ENCODE measurements at regions not wholly inside any gene's neighbourhood (a gene's known extent, or its start where the extent isn't known, plus 50 kb on each side); places are given as distances from the start of the nearest gene placed in this dataset.

DNA sequence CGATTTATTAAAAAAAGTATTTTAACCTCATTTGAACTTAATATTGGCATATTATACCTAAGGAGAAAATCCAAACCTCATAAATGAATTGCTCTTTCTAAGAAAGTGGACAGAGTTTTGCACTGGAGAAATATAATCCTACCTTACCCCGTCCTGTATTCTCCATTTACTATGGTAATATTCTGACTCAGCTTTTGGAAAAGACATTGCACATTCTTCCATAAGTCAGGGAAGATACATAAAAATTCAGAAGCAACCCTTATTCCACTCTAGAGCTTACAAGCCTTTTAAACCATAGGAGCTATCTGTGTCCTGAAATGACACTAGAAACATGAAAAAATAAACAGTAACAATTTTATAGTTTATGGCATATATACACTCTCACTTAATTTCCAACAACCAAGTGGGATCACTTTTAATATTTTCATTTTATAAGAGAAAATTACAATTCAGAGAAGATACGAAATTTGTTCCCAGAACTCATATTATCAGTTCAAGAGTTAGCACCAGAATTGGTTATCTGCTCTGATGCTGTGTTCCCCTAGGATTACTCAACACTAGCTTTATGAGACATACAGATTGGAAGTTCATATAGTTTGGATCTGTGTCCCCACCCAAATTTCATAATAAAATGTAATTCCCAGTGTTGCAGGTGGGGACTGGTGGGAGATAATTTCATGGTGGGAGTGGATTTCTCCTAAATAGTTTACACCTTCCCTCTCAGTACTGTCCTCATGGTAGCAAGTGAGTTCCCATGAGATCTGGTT is 359.4 kb downstream of the ARAP2 start:
- TF ChIP-seq, protein P1, sequence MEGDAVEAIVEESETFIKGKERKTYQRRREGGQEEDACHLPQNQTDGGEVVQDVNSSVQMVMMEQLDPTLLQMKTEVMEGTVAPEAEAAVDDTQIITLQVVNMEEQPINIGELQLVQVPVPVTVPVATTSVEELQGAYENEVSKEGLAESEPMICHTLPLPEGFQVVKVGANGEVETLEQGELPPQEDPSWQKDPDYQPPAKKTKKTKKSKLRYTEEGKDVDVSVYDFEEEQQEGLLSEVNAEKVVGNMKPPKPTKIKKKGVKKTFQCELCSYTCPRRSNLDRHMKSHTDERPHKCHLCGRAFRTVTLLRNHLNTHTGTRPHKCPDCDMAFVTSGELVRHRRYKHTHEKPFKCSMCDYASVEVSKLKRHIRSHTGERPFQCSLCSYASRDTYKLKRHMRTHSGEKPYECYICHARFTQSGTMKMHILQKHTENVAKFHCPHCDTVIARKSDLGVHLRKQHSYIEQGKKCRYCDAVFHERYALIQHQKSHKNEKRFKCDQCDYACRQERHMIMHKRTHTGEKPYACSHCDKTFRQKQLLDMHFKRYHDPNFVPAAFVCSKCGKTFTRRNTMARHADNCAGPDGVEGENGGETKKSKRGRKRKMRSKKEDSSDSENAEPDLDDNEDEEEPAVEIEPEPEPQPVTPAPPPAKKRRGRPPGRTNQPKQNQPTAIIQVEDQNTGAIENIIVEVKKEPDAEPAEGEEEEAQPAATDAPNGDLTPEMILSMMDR (IDR thresholded peaks at IDR 0.05; ENCODE audit: unreplicated experiment): no peak
- peak; percentile 56 for DNase-seq (ENCODE audit: unreplicated experiment)
- BruUV-seq (replicated peaks): no TSS peak

DNA sequence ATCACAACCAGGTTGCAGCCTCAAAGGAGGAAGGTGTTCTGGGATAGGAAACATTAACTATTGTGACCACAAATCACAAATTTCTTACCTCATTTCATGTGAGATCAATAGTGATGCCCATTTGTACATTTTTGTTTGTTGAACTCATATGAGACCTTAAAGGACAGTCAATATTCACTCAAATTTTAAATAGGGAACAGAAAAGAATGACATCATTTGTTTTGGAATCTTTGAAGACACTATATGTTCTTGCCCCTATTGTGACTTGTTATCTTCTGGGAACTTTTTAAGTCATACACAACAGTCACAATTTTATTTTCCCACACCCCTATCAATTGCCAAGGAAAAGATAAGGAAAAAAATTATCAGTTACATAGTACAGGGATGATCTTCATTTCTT is 346.5 kb downstream of the ARAP2 start:
- BruUV-seq (replicated peaks): no TSS peak
- no peaks in the 10 kb centered on the region for H3K4me1 Mint-ChIP-seq (ENCODE audit: insufficient read depth, unreplicated experiment)

More for the DNA sequence above, 359.4 kb downstream of the ARAP2 start:
- ChIA-PET CTCF (no interaction called here), POLR2A (interaction anchor here (0.7 kb wide), 1 partner anchor 45 kb away, joined by 3 read pairs; no protein-coding TSS in a partner anchor)
- peak overlapping the region; percentile 2 for H3K27ac Mint-ChIP-seq (ENCODE audit: low read depth, unreplicated experiment)
- no peaks in the 10 kb centered on the region for H3K4me1 Mint-ChIP-seq (ENCODE audit: insufficient read depth, unreplicated experiment)
- no peaks in the 10 kb centered on the region for H3K27me3 Mint-ChIP-seq (ENCODE audit: insufficient read depth, unreplicated experiment)
- H3K9me3 Mint-ChIP-seq (ENCODE audit: unreplicated experiment): peaks cover 36% of the 10 kb centered on the region
- no peaks in the 10 kb centered on the region for H3K36me3 Mint-ChIP-seq (ENCODE audit: insufficient read depth, unreplicated experiment)
- intact Hi-C loops (cut with micrococcal nuclease): no loop called here
- no peak overlapping the region for H3K4me3 Mint-ChIP-seq (ENCODE audit: unreplicated experiment)

DNA sequence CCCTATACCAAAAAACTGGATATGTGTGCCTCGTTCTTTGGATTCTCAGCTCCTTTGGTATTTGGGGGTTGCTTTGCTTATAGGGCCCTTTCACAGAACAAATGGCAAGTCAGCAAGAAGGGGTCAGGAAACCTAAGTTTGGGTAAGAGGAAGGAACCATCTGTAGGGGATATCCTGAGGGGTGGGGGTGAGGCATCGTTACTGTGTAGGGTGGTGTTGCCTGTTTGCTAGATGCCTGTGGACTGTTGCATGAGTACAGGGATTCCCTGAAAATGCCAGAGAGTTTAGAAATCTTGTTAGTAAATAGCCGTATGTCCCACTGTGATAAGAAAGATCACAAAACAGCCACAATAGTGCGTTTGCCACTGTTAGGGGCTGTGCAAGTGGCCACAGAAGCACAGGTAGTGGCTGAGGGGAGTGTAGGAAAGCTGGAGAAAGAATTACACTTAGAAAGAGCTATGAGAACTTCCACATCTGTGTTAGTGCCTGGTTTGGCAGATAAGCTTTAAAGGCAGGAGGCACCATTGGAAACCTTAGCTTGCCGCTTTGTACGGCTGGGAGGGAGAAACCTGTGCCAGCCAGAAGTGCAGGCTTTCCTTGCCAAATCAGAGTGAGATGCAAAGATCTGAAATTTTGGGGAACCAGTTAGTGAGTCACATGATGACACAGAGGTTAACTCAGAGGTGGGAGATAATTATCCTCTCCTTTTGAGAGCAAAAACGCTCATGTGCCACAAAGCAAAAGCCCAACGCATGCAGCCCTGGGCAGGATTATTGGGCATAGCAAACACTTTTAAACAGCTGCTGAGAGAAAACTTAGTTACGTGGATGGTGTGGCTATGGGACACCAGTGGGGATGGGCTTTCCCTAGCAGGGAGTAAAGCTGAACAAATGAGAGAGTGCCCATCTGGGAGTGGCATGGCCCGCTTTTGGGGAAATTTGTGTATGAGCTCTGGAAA is 343.7 kb downstream of the ARAP2 start:
- POLR2A ChIA-PET: interaction anchor here (0.7 kb wide), 1 partner anchor 165 kb away, joined by 3 read pairs; no protein-coding TSS in a partner anchor
- intact Hi-C loops (cut with micrococcal nuclease): no loop called here
- TF ChIP-seq, protein P1 (IDR thresholded peaks at IDR 0.05; ENCODE audit: unreplicated experiment): no peak
- no TSS peak for BruUV-seq (replicated peaks)
- DNase-seq (ENCODE audit: unreplicated experiment): no peak
- Mint-ChIP-seq H3K27ac (ENCODE audit: low read depth, unreplicated experiment) (no peak overlapping the region), H3K4me3 (ENCODE audit: unreplicated experiment) (no peak overlapping the region), H3K36me3 (ENCODE audit: insufficient read depth, unreplicated experiment) (no peaks in the 10 kb centered on the region), H3K9me3 (ENCODE audit: unreplicated experiment) (peaks cover 9% of the 10 kb centered on the region), H3K27me3 (ENCODE audit: insufficient read depth, unreplicated experiment) (no peaks in the 10 kb centered on the region), H3K4me1 (ENCODE audit: insufficient read depth, unreplicated experiment) (no peaks in the 10 kb centered on the region)
- CTCF ChIA-PET: no interaction called here

More for the DNA sequence above, 346.5 kb downstream of the ARAP2 start:
- CTCF ChIA-PET: no interaction called here
- Mint-ChIP-seq H3K27me3 (ENCODE audit: insufficient read depth, unreplicated experiment) (no peaks in the 10 kb centered on the region), H3K4me3 (ENCODE audit: unreplicated experiment) (no peak overlapping the region), H3K9me3 (ENCODE audit: unreplicated experiment) (peaks cover 9% of the 10 kb centered on the region), H3K36me3 (ENCODE audit: insufficient read depth, unreplicated experiment) (no peaks in the 10 kb centered on the region), H3K27ac (ENCODE audit: low read depth, unreplicated experiment) (no peak overlapping the region)
- intact Hi-C loops (cut with micrococcal nuclease): no loop called here
- POLR2A ChIA-PET: interaction anchor here (0.6 kb wide), 1 partner anchor 1328 kb away, joined by 4 read pairs; no protein-coding TSS in a partner anchor
- TF ChIP-seq, protein P1 (IDR thresholded peaks at IDR 0.05; ENCODE audit: unreplicated experiment): no peak
- no peak for DNase-seq (ENCODE audit: unreplicated experiment)

DNA sequence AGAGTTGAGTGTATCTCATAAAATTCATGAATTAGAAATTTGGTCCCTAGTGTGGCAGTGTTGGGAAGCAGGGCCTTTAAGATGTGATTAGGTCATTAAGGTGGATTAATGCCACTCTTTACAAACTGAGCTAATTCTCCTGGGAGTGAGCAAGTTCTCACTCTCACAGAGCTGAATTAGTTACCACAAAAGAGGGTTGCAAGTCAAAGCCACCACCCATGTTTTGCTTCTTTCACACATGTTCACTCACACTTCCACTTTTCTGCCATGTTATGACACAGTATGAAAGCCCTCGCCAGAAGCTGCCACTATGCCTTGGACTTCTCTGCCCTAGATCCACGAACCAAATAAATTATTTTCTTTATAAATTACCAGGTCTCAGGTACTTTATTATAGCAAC is 332.1 kb downstream of the ARAP2 start:
- ChIA-PET CTCF (interaction anchor here (1.0 kb wide), 1 partner anchor 14 kb away, joined by 3 read pairs; no protein-coding TSS in a partner anchor), POLR2A (no interaction called here)
- Mint-ChIP-seq H3K9me3 (ENCODE audit: unreplicated experiment) (no peaks in the 10 kb centered on the region), H3K4me3 (ENCODE audit: unreplicated experiment) (no peak overlapping the region), H3K36me3 (ENCODE audit: insufficient read depth, unreplicated experiment) (no peaks in the 10 kb centered on the region), H3K27me3 (ENCODE audit: insufficient read depth, unreplicated experiment) (no peaks in the 10 kb centered on the region), H3K4me1 (ENCODE audit: insufficient read depth, unreplicated experiment) (no peaks in the 10 kb centered on the region), H3K27ac (ENCODE audit: low read depth, unreplicated experiment) (no peak overlapping the region)
- TF ChIP-seq, protein P1 (IDR thresholded peaks at IDR 0.05; ENCODE audit: unreplicated experiment): no peak
- DNase-seq (ENCODE audit: unreplicated experiment): no peak
- intact Hi-C loops (cut with micrococcal nuclease): no loop called here
- BruUV-seq (replicated peaks): no TSS peak

Data from MCF 10A (cell line).